Fibroblast of skin of right biceps (primary cell): ENCODE measurements at regions not wholly inside any gene's neighbourhood (a gene's known extent, or its start where the extent isn't known, plus 50 kb on each side); places are given as distances from the start of the nearest gene placed in this dataset.
"Not testable (repeated sequence)": the region's sequence is repeated elsewhere in the genome, so short reads cannot be mapped to it uniquely, and the experiment has no call there.

Experiments
- DNase-seq: peaks from one replicate; pipeline ENCODE4 v3.0.0-alpha.2; 2013

DNA sequence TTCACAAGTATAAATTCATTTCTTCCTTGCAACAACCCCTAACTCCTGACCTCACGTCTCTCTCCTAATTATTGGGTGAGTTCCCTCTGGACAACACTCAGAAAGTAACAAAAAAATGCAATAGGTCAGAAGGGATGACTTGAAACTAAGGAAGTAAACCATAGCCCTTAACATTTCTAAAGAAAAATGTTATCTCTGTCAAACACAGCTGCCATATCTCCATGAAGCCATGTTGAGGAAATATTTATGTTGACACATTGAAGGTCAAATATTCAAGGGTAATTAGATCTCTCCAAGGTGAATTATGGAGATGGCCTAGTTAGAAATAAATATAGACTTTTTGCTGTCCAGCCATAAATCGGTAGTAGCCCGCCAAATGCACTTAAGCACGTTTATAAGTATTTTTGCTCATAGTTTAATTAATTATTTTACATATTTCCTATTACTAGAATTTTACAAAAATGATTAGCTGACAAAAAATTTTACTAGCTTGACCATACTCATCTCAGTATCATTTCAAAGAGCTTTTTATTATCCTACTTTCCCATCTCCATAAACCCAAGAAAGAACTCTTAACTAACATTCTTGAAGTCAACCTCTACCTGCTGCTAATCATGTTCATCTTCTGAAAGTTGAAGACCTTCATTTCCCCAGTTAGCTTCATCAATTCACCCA is 160.1 kb upstream of the PKN2 start:
- no peak for DNase-seq

DNA sequence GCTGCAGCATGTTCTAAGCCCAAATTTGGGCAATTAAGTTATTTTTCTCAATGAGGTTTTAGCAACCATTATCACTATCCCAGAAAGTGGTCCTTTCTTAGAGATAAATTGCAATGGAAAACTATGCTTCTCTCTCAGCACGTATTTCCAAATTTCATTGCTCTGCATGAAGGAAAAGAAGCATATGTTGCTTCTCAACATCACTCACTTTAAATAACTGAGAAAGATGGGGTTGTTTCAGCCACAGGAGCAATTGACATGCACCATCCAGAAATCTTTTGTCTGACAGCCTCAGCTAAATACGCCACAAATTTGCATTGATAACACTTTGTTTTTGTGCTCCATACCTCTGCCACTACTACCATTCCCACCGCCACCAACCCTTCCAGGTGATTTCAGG is 157.6 kb upstream of the PKN2 start:
- no peak for DNase-seq

DNA sequence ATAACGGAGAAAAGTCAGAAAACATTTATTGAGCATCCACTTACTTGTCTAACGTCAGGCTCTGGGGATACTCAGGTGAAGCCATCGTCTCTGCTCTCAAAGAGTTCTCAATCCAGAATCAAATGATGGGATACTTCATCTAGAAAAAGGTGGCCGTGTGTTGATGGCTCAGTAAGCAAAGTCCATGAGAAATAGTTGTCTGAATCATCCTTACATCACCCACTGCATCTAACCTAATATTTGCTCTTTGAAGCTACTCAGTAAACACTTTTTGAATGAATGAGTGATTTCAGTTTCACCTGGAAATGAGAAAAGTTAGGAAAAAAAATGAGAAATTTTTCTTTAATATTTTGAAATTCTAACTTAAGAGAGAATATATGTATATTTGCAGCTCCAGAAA is 155.3 kb upstream of the PKN2 start:
- no peak for DNase-seq

DNA sequence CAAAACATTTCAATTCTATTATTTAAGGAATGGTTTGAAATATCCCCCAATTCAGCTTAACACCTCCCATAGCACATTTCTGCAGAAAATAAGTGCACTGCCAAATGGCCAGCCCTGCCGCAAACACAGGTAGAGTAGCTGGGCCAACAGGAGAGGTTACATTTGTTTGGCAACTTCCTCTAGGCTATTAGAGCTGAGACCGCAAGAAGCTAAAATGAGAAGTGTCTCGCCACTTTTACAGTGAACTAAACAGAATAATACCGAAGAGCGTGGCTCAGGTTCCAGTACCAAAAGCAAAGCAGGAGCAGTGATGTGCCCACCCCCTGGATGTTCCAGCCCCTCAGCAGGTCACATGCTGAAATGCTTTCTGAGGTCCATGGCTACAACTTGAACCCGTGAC is 154.5 kb upstream of the PKN2 start:
- no peak for DNase-seq

DNA sequence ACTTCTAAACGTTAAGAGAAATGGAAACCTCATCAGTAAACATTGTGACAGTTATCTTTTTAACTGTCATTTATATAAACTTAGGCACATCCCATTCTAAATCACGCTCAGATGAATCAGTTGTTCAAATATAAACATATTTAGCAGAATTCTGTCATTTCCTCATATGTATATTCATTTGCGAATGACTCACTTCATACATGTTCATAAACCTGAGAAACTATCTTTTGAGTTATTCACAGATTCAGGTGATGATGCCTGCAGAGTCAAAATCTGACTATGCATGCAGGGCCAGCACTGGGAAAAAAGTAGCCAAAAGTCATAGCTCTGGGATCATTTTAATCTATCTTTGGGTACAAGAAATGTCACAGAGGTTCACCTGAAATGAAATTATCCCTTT is 153.8 kb upstream of the PKN2 start:
- no peak for DNase-seq

DNA sequence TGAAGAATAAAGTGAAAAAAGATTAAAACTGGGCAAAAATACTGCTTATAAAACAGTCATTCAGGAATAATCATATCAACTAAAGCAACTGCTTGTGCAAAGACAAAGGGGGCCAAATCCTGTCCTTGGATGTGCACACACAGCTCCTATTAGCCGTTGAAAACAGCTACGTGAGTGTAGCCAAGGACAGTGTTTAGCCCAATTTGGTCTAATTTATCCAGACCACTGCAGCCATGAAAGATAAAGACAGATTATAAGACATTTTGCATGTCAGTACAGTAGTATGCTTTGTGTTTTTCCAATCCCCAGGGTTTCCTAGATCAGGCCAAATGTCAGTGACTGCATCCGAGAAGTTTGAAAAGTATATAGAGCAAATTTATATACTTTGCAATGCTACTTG is 146.3 kb upstream of the PKN2 start:
- DNase-seq: no peak

DNA sequence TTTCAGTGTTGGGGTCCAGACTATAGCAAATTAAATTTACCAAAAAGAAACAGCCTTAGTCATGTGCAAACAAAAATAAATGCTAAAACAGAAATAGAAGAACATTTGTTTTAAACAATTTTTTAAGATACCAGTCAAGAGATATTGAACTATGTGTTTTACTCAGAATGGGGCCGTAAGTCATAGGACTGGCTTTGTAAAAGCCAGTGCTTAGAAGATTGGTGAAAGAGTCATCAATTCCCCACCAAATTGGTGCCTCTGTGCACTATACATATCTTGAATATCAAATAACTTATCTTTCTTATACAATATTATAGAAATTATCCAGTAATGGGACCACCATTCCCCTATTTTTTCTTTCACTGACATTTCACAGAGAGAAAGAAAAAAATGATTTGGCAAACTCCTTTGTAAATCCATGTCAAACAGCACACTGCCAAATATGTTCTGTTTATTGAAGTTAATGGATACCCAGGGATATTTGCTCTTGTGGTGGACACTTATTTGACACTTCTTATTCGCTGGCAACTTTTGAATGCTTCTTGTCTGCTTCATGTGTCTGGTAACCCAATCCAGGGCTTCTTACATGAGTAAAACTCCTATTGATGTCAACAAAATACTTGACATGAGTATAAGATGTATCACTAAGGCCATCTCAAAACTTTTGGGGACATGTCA is 145.7 kb upstream of the PKN2 start:
- no peak for DNase-seq

DNA sequence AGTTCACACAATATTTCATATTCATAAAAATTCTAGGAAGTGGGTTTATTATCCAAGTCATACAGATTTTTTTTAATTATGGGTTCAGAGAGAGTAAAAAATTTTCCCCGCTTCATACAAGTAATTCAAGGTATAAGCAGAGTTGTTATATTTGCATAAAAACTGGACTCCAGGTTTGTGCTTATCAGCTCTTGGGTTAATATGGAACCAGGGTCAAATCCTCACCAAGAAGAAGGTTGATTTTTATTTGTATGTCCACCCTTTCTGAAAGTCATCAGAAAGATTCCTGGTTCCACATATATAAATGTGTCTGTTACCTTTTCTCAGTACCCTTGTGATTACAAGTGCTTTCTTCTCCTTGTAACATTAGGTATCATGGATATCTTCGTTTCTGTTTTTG is 143.8 kb upstream of the PKN2 start:
- DNase-seq: no peak

DNA sequence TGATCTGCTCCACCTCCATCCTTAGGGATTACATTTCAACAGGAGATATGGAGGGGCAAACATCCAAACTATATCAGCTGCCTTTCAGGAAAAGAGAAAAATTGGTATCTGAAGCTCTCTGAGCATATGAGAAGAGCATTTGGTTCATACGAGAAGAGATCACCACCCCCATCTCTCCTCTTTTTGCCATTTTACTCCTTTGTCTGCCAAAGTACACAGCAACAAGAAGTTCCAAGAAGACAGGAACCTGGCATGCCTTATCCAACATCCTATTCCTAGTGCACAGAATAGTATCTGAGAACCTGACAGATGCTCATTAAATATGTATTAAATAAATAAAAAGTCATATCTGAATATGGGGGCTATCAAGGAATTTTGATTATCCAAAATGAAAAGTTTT is 142.5 kb upstream of the PKN2 start:
- no peak for DNase-seq

DNA sequence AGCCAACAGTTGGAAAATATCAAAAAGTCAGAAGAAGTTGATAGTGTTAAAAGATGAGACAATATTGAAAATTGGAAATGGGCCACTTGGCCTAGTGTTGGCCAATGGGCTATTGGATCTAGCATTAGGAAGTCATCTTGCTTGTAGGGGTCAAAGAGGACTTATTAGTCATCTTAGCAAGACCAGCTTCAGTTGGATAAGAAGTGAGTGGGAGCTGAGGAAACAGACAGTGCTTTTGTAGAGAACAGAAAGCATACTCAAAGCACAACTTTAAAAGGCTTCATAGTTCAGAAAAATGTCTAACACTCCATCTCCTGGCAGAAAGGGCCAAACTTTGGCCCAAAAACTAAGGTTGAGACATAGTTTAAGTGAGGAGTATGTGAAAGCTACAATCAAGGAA is 139.9 kb upstream of the PKN2 start:
- no peak for DNase-seq

DNA sequence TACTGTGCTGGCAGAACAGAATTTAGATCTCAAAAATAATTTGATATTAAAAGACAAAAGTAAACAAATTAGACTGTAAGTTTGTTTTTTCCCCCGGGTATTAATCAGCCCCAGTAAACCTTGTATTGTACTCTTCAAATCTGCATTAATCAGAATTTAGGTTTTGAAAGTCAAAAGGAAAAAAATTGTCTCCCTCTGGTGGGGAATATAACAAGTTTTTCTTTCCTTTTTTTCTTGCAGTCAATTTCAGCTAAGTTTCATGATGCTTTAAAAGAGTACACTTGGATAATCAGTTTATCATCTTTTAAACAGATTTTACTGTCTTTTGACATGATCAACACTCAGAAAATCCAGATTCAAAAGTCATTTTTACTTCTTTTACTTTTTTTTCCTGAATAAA is 134.5 kb upstream of the PKN2 start:
- DNase-seq: peak; percentile 10

DNA sequence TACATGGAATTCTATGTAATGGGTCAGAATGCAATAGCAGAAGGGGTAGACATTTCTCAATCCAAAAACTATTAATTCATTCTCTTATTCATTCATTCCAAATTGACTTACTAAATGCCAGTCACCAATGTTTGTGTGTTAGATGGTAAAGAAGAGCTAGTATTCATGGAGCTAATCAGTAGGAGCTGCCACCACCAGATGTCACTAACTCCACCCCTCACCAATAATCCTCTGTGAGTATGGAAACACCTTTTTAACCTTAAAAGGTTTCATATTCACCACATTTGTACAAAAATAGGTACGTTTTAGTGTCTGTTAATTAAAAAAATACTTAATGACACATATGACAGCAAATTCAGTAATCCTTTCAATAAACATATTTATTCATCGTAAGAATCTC is 131.8 kb upstream of the PKN2 start:
- no peak for DNase-seq

DNA sequence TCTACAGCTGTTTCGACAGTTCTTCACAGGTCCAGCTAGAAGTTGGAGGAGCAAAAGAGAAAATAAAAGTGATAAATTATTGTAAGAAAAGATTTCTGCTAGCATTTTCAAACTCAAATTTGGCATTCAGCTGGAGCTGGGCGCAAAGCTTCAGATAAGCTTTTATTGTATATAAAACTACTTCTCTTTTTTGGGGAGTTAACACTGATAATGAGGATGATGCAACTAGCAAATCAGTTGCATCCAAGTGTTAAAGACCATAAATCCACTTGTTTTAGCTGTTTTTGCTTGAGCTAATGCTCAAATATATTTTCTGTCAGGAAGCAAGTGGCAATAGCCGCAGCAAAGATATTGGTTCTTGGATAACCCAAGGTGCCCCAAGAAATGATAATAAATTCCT is 127.1 kb upstream of the PKN2 start:
- DNase-seq: no peak

DNA sequence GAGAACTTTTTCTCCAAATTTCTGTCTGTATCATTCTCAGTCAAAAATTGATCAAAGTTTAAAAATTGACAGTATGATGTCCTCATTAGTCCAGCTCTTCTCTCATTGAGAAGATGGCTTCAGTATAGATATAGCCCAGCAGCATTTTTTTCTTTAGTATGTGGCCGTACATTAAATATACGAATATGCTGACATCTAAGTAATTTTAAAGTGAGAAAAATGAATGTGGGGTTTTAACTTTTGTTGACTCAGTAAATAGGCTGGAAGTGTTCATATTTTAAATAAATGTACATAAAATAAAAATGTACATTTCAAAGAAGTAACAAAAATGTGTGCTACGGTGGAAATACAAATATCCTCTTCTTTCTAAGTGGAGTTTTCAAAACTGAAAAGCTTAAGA is 123.5 kb upstream of the PKN2 start:
- no peak for DNase-seq

DNA sequence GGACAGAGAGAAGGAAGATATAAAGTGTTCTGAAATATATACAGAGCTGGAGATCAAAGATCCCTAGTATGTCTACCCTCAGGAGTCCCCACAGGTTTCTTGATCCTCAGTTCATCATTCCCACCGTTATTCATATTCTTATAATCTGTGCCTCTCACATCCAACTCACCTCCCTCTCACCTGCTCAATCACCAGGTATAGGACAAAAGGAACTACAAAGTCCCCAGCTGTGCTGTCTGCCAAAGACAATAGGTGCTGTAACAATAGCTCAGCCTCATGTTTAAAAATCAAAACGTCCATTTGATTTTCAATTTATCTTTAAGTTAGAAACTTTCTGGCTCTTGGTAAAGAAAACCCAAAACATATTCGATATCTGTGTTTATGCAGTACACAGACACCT is 121.1 kb upstream of the PKN2 start:
- DNase-seq: no peak

DNA sequence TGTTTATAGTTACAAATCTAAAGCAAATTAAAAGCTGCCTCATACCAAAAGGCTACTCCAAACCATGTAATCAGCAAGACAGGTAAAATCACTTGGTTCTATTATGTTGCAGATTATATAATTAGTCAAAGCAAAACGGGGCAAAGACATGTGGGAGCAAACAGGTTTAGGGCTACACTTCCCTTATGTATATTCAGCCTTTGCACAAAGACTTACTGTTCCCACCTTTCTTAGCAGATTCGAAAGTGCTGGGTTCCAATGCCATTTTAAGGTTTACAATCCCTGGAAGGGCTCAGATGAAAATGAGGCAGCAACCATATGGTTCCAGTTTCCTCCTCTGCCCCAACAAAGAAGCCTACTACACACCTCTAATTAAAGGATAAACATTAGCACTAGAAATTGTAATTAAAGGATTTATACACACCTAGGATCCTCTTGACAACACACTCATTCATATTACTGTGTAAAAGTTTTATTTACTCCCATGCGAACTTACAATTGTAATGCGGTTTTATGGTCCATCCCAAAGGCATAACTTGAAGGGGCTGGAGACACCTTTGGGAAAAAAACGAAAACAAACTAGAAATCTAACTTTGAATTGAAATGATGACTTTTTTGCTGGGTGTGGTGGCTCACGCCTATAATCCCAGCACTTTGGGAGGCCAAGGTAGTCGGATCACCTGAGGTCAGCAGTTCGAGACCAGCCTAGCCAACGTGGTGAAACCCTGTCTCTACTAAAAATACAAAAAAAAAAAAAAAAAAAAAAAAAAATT is 117.3 kb upstream of the PKN2 start:
- no peak for DNase-seq

DNA sequence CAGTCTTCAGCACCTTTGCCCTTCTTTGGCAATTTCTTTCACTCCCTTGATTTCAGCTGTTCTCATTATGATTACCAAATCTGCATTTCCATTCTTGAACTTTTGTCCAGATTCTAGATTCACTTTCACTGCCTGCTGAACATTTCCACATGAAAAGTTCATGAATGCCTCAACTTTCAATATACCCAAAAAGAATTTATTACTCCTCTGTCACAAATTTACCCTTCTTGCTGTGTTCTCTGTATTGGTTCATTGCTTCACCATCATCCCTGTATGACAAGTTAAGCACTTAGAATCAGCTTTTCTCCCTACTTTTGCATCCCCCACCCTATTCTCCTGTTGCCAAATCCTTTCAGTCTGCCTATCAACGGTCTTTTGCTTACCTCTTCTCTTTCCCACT is 112.6 kb upstream of the PKN2 start:
- no peak for DNase-seq

DNA sequence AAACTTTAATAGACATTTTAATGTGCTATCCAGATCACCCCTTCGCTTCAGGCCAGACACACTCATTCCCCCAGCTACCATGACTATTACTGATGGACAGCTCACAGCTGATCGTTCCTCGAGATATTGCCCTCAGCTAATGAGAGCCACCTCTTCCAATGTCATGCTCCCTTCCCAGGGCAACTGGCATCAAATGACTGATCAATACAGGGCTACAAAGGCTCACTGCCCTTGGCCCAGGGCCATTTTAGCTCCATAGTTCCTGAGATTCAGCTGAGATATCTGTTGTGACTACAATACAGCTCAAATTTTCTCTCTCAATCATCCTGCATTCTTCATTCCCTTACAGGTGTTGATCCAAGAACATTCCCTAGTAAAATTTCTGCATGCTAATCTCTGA is 104.5 kb upstream of the PKN2 start:
- no peak for DNase-seq

DNA sequence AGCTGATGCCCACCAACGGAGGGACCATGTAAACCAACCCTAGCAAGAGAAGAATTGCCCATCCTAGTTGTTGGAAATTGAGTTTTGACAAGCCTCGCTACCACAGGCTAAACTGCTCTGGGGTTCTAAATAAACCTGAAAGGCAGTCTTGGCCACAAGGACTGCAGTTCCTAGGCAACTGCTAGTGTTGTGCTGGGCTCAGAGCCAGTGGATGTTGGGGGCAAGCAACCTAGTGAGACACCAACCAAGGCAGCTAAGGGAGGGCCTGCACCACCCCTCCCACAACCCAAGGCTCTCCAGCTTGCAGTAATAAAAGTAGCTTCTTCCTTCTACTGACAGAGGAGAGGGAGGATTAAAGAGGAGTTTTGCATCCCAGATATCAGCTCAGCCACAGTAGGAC is 102.4 kb upstream of the PKN2 start:
- DNase-seq: no peak

DNA sequence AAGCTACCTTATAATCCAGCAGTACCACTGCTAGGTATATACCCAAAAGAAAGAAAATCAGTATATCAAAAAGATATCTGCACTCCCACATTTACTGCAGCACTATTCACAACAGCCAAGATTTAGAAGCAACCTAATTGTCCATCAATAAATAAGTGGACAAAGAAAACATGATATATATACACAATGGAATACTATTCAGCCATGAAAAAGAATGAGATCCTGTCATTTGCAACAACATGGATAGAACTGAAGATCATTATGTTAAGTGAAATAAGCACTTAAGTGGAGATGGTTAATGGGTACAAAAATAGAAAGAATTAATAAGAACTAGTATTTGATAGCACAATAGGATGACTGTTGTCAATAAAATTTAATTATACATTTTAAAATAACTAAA is 90.7 kb upstream of the PKN2 start:
- no peak for DNase-seq

DNA sequence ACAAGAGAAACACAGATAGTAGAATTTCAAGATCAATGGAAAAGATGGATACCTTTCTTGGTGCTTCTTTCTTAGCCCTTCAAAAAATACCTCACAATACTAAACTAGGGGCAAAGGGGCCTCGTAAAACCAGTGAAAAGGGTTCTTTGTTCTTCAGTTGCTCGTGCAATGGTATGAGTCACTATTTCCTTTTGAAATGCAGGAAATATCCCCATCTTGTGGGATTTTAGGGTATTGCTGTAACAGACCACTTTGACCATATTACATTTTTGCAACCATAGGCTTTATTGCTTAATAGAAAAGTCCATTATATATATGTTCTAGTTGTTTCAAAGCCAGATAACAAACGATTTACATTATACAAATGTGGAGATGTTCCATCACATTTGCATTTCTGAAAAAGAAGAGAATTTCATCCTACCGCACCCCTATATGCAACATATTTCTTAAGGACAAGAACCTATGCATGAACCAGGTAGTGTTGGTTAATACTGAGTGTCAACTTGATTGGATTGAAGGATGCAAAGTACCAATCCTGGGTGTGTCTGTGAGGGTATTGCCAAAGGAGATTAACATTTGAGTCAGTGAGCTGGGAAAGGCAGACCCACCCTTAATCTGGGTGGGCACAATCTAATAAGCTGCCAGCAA is 88.6 kb upstream of the PKN2 start:
- peak; percentile 35 for DNase-seq

DNA sequence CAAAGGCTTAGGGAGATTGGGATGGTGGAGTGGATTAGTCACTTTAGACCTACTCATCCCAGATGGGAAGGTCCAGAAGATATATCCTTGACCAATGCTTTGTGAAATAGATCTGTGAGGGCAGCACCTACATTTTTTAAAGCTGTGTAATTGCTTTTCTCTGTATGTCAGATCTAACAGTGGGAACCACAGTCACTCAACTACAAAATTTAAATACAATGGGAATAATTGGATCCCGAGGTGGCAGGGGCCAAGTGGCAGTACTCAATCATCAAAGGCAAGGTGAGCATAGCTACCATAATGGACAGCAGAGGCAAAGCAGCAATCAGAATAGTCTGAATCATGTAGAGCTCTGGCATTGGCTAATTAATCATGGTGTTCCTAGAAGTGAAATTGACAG is 86.1 kb upstream of the PKN2 start:
- not testable (repeated sequence) for DNase-seq

DNA sequence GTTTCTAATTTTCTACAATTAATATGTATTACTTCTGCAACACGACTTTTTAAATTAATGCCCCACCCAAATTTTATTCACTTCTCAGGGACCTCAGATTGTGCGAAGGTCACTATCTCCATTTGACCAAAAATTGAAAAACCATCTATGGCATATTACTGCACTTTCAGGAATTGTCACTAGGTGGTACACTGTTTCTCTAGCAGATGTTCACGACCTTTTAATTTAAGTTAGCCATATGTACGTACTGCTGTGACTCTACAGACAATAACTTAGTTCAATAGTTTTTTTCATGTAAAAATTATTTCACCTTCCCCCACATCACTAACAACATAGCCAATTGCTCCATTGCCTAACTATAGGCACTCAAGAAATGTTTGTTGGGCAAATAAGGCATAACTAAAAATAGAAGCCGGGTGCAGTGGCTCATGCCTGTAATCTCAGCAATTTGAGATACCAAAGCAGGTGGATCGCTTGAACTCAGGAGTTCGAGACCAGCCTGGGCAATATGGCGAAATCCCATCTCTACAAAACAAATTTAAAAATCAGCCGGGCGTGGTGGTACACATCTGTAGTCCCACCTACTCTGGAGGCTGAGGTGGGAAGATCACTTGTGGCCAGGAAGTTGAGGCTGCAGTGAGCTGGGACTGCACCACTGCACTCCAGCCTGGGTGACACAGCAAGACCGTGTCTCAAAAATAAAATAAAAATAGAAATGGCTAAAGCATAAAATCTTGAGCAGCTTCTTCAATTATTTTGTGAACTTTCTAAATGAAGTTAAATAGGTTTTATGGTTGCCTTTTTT is 75.7 kb upstream of the PKN2 start:
- peak; percentile 23 for DNase-seq
